Left renal pelvis (tissue), 4 donors: ENCODE measurements at regions not wholly inside any gene's neighbourhood (a gene's known extent, or its start where the extent isn't known, plus 50 kb on each side); places are given as distances from the start of the nearest gene placed in this dataset.
"Not testable (repeated sequence)": the region's sequence is repeated elsewhere in the genome, so short reads cannot be mapped to it uniquely, and the experiment has no call there.

Source experiments
- DNase-seq, 4 donors: peaks; one replicate each; pipeline ENCODE4 v3.0.0-alpha.2; 2013; ENCODE audit warnings: low read depth in 4 of 4, low spot score in 3 of 4

- DNase-seq: no peak
Measured at GRCh38 chr6:139748353-139749146, 374.1 kb upstream of the CITED2 start.

GRCh38 chr6:139747154-139747553 lies 372.7 kb upstream of the CITED2 start:
- DNase-seq: no peak

DNA sequence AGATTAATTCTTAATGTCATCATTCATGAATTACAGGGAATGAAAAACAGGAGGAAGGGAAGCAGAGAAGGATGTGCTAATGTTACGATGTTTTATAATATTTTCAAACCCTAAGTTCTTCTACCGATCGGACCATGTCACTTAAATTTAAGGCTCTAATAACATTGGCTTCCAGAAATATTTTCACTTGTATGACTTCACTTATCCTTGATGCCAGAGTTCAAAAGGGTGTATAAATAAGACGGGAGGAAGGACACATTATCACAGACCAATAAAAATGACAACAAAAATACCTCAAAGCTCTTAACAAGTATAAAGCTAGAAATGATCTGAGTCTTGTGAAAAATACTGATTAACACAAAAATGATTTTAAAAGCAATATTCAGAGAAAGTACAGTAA lies 370.4 kb upstream of the CITED2 start:
- no peak for DNase-seq

DNA sequence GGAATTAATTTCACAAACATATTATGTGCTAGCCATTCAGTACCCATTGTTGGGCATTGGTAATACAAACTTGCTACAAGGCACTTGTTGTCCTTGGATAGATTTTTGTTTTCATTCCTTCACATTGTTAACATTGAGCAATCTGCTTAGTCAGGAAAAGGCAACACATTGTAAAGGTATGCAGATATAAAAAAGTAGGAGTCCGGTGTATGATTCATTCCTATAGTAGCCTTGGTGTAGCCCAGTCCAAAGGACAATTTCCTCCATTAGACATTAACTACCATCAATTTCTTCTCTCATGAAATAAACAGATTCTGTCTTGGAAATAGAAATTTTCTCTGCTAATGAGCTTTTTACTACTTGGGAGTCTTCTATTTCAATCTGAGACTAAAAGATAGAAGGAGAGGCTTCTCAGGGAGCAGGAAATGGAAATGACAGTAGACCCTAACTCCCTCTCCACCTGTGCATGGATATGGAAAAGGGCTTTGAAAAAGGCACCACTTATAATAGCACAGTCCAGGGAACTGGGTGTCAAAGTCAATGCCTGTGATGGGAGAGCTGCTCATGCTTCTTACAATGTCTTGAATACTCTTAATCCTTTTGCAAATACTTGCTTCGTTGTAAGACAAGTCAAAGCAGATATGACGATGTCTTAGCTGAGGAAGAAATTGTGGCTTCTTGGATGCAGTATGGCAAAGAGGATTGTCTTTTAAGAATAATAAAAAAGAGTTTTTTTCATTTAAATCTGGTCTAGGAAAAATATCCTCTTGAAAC lies 369.4 kb upstream of the CITED2 start:
- DNase-seq: no peak

GRCh38 chr6:139742671-139743070 lies 368.2 kb upstream of the CITED2 start:
- no peak for DNase-seq

DNA sequence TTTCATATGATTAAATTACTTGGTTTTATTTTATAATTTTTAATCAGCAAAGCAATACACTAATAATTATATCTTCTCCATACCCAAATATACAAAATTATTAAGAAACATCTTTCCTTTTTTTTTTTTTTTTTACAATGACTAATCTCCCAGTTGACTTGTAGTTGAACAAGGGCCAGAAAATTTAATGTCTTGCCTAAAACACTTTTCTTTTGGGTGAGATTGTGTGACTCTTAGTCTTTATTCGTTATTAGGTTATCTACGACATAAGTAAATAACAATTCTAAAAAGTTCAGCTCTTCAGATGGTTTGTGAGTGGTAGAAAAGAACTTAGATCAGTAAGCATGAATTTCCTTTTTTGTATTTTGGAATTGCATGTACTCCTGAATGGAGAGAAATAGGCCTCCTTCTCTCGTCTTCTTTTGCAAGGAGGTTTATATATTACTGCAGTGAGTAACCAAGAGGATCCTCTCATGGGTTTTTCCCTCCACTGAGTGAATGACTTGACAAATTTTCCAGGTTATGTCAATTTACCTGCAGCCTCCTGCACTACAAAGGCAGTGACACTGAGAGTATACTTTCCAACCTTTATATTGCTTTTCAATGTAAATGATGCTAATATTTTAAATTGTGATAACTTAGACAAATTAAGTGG lies 364.5 kb upstream of the CITED2 start:
- DNase-seq: no peak

DNA sequence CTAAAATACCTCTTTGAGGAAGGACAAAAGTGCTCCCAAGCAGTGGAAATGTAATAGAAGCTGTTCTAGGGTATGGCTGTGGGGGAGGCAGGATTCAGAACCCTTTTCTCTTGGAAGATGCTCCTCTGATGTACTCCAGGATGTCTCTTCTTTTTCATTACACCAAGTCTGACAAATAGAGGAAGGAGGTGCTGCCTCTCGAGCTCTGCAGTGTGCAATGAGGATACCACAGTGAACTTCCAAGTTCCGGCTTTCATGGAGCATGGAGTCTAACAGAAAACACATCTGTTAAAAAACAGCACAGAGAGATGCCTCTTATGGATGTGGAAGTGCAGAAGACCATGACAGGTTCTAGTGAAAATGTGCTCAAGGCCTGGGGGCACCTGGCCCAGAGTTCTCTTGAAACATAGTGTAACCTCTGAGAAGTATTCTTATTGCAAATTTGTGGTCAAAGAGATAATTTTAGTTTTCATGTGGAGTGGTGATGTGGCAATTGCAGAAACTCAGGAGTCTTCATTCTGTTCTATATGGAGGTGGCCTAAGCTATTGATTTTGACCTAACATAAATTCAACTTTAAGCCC lies 362.0 kb upstream of the CITED2 start:
- no peak for DNase-seq

GRCh38 chr6:139732451-139732850 lies 358.0 kb upstream of the CITED2 start:
- no peak for DNase-seq

GRCh38 chr6:139730340-139730974 lies 356.0 kb upstream of the CITED2 start:
- no peak for DNase-seq

- no peak for DNase-seq
Measured at GRCh38 chr6:139728876-139729427, 354.5 kb upstream of the CITED2 start.

GRCh38 chr6:139726272-139726671 lies 351.8 kb upstream of the CITED2 start:
- not testable (repeated sequence) for DNase-seq

DNA sequence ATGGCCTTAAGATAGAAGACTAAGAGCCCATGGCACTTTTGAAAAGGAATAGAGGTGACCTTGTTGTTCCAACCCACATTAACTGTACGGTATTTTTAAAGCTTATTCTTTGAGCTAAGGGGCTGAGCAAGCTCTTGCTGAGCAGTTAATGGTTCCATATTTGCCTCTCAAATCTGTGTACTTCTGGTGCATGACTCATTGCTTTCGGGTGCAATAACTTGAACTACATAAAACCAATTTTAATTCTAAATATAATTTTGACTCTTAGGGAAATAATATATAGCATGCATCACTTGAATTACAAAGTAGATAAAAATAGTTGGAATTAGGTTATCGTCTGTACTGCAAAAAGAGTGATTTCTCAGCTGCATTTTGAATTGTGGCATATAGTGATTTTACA lies 348.1 kb upstream of the CITED2 start:
- DNase-seq: no peak

- DNase-seq: no peak
Measured at GRCh38 chr6:139721954-139722353, 347.5 kb upstream of the CITED2 start.

- no peak for DNase-seq
Measured at GRCh38 chr6:139713900-139714506, 339.6 kb upstream of the CITED2 start.

DNA sequence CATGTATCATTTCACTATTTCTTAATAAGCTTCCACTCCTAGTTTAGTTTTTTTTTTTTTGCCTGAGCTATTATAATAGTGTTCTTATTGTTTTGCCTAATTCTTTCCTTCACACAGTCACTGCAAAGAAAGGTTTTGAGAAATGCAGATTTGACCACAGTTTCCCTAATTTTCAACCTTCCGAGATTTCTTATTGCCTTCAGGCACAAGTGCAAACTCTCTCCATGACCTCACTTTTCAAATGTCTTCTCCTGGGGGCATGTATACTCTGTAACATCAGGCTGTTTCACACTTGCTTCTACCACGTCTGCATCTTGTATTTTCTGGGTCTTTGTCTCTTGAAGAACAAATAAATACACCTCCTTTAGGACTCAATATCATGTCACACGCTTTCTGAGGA lies 339.0 kb upstream of the CITED2 start:
- DNase-seq: no peak

DNA sequence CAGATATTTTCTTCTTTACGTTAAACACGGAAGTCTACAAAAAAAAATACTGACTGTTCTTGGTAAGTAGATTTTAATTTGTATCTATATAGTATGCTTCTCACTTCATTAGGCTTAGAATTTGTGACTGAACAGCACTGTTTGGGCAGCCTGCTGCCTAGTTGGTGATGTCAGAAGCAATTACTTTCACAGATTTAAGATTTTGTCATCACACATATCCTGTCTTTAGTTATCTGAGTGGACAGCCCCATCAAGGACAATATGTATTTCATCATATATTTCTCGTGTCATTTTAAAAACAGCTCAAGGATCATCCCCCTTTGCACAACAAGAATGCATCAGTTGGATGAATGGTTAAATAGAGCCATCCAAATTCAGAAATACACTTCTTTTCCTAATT lies 338.4 kb upstream of the CITED2 start:
- DNase-seq: no peak

DNA sequence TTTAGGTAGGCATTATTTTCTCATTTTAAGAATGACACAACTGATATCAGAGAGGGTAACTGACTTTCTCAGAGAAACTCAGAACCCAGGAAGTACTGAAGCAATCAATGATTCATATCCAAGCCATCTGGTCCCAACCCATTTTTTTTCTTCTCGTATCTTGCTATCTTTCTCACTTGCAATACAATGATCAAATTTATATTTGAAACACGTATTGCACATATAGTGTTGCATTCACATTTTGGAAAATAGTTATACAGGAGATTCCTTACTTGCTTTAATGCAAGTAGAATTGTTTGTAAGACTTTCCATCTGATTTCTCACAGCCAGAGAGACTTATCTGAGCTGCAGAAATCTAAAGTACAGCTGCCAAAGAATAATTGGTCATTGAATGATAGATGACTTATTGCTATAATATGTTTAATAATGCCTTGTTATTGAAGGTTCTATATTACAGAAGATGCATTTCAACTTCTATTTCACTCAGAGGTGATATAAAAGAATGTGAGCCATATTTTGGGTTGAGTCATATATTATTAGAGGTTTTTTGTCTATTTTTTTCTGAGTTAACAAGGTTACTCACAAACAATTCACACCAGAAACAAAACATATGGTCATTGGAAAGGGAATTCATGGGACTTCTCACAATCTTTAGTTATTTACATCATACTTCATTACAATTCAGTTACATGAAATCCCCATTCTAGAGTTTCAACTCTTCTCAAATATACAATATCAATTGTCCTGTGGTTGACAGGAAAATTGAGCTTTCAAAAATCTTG lies 337.5 kb upstream of the CITED2 start:
- no peak for DNase-seq

GRCh38 chr6:139710556-139710955 lies 336.1 kb upstream of the CITED2 start:
- no peak for DNase-seq
